Inferior parietal cortex (tissue), 1 donor: ENCODE measurements at regions not wholly inside any gene's neighbourhood (a gene's known extent, or its start where the extent isn't known, plus 50 kb on each side); places are given as distances from the start of the nearest gene placed in this dataset.
"Not testable (repeated sequence)": the region's sequence is repeated elsewhere in the genome, so short reads cannot be mapped to it uniquely, and the experiment has no call there.

Experiments used
- DNase-seq: peaks from one replicate; pipeline ENCODE4 v3.0.0-alpha.2; 2016; ENCODE audit errors: extremely low spot score

- DNase-seq = not testable (repeated sequence)
Measured at GRCh38 chr7:79625921-79626320, 172.5 kb upstream of the MAGI2 start.

GRCh38 chr7:79624336-79624735 is 170.9 kb upstream of the MAGI2 start:
- DNase-seq = no peak

- DNase-seq = no peak
Measured at GRCh38 chr7:79622781-79623180, 169.3 kb upstream of the MAGI2 start.

- no peak for DNase-seq
Measured at GRCh38 chr7:79620291-79620690, 166.8 kb upstream of the MAGI2 start.

- DNase-seq = no peak
Measured at GRCh38 chr7:79619216-79619615, 165.7 kb upstream of the MAGI2 start.

GRCh38 chr7:79615871-79616640 is 162.6 kb upstream of the MAGI2 start:
- DNase-seq = no peak

- DNase-seq = no peak
Measured at GRCh38 chr7:79615466-79615865, 162.0 kb upstream of the MAGI2 start.

GRCh38 chr7:79612903-79613302 is 159.4 kb upstream of the MAGI2 start:
- no peak for DNase-seq

DNA sequence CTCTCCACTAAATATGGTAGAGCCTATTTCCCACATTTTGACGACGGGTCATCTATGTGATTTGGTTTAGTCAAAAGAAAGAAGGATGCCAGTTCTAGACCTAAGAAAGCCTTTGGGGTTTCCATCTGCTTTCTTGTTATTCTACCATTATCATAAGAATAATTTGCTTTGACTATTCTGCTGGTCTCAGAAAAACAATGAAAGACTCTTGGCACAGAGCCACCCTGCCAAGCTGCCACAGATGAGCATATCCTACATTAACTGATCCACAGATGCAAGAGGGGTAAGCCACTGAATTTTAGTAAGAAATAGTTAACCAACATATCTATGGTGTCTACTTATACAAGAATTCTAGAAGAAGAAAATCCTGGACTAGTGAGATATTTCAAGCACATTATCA is 158.6 kb upstream of the MAGI2 start:
- no peak for DNase-seq

- DNase-seq = no peak
Measured at GRCh38 chr7:79610748-79611304, 157.4 kb upstream of the MAGI2 start.

DNA sequence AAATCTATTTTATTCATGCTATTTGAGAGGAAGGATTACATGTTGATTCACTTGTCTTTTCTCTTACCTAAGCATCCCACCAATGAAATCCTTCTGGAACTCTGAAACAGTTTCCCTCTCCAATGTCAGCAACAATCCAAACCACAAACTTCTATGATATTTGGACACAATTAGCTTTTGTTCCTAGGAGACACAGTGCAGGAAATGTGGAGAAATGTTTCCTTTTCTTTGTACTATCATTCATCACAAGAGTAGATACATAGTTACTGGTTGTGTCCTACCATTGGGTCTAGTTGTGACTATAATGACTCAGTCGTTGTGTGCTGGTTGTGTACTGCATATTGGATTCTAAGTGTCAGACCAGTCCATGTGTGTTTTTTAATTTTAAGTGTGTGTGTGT is 156.8 kb upstream of the MAGI2 start:
- no peak for DNase-seq

DNA sequence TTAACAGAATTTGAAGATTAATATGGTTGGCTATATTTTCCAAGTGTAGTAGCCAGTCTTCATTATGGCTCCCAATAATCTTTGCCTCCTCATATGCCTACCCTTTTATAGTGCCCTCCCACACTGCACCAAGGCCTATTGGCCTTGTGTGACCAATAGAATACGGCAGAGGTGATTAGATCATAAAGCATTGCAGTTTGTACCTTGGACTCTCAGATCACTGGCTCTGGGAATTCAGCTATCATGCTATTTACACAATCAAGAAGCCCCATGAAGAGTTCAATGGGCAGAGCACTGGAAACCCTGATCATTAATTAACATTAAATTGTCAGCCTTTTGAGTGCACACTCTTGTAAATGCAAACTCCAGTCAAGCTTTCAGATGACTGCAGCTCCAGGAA is 154.5 kb upstream of the MAGI2 start:
- DNase-seq = no peak

DNA sequence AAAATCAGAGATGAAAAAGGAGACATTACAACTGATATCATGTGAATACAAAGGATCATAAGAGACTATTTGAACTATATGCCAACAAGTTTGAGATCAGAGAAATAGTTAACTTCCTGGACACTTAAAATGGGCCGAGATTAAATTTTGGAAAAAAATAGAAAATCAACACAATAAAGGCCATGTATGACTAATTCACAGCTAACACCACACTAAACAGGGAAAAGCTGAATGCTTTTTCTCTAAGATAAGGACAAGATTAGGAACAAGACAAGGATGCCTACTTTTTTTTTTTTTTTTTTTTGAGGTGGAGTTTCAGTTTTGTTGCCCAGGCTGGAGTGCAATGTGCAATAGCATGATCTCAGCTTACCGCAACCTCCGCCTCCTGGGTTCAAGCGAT is 151.4 kb upstream of the MAGI2 start:
- DNase-seq = no peak

DNA sequence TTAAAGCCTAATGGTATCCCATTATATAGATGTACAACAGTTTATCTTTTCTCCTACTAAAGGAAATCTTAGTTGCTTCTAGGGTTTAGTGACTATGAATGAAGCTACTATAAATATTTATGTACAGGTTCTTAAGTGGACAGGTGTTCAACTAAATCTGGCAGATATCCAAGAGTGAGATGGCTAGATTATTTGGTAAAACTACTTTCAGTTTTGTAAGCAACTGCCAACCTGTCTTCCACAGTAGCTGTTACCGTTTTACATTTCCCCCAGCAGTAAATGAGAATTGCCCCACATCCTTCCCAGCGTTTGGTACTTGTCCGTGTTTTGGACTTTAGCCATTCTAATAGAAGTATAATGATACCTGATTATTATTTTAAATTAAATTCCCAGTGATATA is 144.9 kb upstream of the MAGI2 start:
- DNase-seq = no peak

GRCh38 chr7:79594671-79595070 is 141.2 kb upstream of the MAGI2 start:
- DNase-seq = not testable (repeated sequence)

GRCh38 chr7:79593866-79594301 is 140.4 kb upstream of the MAGI2 start:
- no peak for DNase-seq

GRCh38 chr7:79590916-79591623 is 137.6 kb upstream of the MAGI2 start:
- DNase-seq = no peak

DNA sequence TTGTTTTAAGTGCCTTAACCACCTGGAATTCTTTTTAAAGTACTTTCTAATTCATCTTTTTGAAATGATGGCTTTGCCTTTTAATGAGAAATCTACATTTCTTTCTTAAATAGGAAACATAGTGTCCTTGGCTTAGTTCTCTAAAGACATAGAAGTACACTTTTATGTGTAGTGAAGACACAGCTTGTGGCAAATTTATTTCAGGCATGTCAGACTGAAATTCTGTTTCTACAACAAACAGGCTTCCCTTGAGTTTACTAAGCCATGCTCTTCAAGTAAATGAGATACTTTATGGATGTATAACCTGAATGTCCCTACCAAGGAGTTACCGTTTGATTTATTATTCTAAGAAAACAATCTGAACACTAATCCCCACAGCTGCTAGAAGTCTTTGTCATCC is 136.9 kb upstream of the MAGI2 start:
- no peak for DNase-seq

GRCh38 chr7:79570903-79571302 is 117.4 kb upstream of the MAGI2 start:
- DNase-seq = no peak

GRCh38 chr7:79563821-79564522 is 110.5 kb upstream of the MAGI2 start:
- DNase-seq = no peak

DNA sequence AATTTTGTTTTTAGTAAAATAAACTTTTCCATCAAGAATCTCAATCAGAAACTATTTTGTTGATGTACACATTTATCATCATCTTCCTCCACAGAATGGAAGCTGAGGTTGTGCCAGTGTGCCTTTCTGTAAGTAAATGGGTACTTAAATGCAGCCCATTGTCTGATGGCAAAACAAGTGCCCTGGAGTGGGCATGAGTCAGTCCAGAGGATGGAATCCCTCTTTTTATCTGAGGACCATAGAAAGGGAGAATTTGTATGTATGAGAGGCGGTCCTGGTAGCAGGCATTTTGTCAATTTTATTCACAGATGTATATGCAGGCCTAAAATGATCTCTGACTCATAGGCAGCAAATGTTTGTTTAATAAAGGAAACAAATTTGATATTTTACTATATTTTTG is 102.1 kb upstream of the MAGI2 start:
- DNase-seq = no peak

- no peak for DNase-seq
Measured at GRCh38 chr7:79553811-79554555, 100.5 kb upstream of the MAGI2 start.
